ENCODE measurements at regions not wholly inside any gene's neighbourhood (a gene's known extent, or its start where the extent isn't known, plus 50 kb on each side); places are given as distances from the start of the nearest gene placed in this dataset.

DNA sequence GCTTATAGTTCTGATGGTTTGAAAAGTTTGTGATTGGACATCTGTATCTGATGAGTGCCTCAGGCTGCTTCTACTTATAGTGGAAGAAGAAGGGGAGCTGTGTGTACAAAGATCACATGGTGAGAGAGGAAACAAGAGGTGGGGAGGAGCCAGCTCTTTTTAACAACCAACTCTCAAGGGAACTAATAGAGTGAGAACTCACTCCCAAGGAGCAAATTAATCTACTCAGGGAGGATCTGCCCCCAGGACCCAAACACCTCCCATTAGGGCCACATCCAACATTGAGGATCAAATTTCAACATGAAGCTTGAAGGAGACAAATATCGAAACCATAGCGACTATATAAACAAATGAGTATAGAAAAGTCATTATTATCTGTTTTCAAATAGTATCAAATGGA is 64.7 kb upstream of the PRLR start:
- H3K4me1 ChIP-seq = no peaks in the 10 kb centered on the region
- DNase-seq (ENCODE audit: extremely low spot score in 2 of 2) = no peak
- H3K36me3 ChIP-seq = no peaks in the 10 kb centered on the region
- H3K4me3 ChIP-seq = no peak overlapping the region
- TF ChIP-seq POLR2AphosphoS5 (IDR thresholded peaks at IDR 0.05; ENCODE audit: insufficient read depth in 1 of 2, low read depth in 1 of 2) (no peak), POLR2A (IDR thresholded peaks at IDR 0.05) (no peak)
- TF ChIP-seq, protein P1, sequence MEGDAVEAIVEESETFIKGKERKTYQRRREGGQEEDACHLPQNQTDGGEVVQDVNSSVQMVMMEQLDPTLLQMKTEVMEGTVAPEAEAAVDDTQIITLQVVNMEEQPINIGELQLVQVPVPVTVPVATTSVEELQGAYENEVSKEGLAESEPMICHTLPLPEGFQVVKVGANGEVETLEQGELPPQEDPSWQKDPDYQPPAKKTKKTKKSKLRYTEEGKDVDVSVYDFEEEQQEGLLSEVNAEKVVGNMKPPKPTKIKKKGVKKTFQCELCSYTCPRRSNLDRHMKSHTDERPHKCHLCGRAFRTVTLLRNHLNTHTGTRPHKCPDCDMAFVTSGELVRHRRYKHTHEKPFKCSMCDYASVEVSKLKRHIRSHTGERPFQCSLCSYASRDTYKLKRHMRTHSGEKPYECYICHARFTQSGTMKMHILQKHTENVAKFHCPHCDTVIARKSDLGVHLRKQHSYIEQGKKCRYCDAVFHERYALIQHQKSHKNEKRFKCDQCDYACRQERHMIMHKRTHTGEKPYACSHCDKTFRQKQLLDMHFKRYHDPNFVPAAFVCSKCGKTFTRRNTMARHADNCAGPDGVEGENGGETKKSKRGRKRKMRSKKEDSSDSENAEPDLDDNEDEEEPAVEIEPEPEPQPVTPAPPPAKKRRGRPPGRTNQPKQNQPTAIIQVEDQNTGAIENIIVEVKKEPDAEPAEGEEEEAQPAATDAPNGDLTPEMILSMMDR (IDR thresholded peaks at IDR 0.05) = no peak
- no peaks in the 10 kb centered on the region for H3K9me3 ChIP-seq
- intact Hi-C loops (cut with DNase I) = no loop called here
- H3K27me3 ChIP-seq = no peaks in the 10 kb centered on the region
- H3K27ac ChIP-seq = no peak overlapping the region

DNA sequence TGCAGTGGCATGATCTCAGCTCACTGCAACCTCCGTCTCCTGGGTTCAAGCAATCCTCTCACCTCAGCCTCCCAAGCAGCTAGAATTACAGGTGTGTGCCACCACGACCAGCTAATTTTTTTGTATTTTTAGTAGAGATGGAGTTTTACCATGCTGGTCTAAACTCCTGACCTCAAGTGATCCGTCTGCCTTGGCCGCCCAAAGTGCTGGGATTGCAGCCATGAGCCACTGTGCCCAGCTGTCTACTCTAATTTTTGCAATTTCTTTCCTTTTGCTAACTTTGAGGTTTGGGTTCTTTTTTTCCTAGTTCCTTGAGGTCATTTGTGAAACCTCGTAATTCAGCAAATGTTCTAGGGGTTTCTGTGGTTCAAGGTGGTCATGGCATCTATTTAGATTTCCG is 63.7 kb upstream of the PRLR start:
- intact Hi-C loops (cut with DNase I) = no loop called here
- Histone ChIP-seq H3K27me3 (no peaks in the 10 kb centered on the region), H3K27ac (no peak overlapping the region), H3K4me3 (no peak overlapping the region), H3K4me1 (no peaks in the 10 kb centered on the region), H3K36me3 (no peaks in the 10 kb centered on the region), H3K9me3 (no peaks in the 10 kb centered on the region)
- TF ChIP-seq, protein P1 (IDR thresholded peaks at IDR 0.05) = no peak
- TF ChIP-seq POLR2A (IDR thresholded peaks at IDR 0.05) = no peak
- TF ChIP-seq POLR2AphosphoS5 (IDR thresholded peaks at IDR 0.05; ENCODE audit: insufficient read depth in 1 of 2, low read depth in 1 of 2) = no peak
- DNase-seq (ENCODE audit: extremely low spot score in 2 of 2) = no peak

DNA sequence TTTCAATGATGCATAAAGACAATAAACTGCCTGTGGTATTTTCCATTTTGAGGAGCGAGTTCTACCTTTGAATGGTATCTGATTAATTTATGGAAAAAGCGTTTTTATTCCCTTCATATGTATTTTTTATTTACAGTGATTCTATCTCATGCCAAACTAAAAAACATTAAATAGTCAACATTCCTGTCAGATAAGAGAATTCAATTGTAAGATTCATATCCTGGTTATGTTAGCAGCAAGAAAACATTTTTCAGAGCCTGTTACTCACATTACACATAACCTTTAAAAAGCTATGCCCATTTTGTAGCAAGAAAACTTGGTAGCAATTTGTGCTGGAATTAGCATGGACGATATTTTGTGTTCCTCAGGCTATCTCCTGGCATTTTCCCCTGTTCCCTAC is 55.1 kb upstream of the PRLR start:
- DNase-seq (ENCODE audit: extremely low spot score in 2 of 2) = no peak
- TF ChIP-seq POLR2AphosphoS5 (IDR thresholded peaks at IDR 0.05; ENCODE audit: insufficient read depth in 1 of 2, low read depth in 1 of 2) = no peak
- TF ChIP-seq POLR2A (IDR thresholded peaks at IDR 0.05) = no peak
- TF ChIP-seq, protein P1 (IDR thresholded peaks at IDR 0.05) = no peak
- Histone ChIP-seq H3K4me3 (no peak overlapping the region), H3K36me3 (no peaks in the 10 kb centered on the region), H3K9me3 (no peaks in the 10 kb centered on the region), H3K27me3 (no peaks in the 10 kb centered on the region), H3K4me1 (no peaks in the 10 kb centered on the region), H3K27ac (no peak overlapping the region)
- intact Hi-C loops (cut with DNase I) = no loop called here

DNA sequence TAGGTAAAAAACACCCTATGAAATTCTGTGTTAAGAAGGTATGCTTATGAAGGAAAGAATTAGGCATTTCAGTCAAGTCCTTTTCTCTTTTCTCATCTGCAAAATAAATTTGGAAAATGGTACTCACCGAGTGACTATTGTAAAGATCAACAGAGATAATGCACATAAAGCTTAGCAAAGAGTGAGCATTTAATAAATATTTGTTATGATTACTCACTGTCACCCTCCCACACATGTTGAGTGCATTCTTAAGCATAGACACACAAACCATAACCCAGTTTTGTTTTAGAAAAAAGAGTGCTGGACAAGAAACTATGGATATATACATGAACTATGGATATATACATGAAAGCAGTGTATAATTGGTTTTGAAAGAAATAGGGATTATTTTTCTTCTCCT is 54.7 kb upstream of the PRLR start:
- intact Hi-C loops (cut with DNase I) = no loop called here
- H3K4me3 ChIP-seq = no peak overlapping the region
- no peaks in the 10 kb centered on the region for H3K9me3 ChIP-seq
- H3K27ac ChIP-seq = no peak overlapping the region
- H3K27me3 ChIP-seq = no peaks in the 10 kb centered on the region
- no peak for DNase-seq (ENCODE audit: extremely low spot score in 2 of 2)
- no peaks in the 10 kb centered on the region for H3K36me3 ChIP-seq
- TF ChIP-seq, protein P1 (IDR thresholded peaks at IDR 0.05) = no peak
- TF ChIP-seq POLR2A (IDR thresholded peaks at IDR 0.05) = no peak
- no peak for TF ChIP-seq POLR2AphosphoS5 (IDR thresholded peaks at IDR 0.05; ENCODE audit: insufficient read depth in 1 of 2, low read depth in 1 of 2)
- H3K4me1 ChIP-seq = no peaks in the 10 kb centered on the region

DNA sequence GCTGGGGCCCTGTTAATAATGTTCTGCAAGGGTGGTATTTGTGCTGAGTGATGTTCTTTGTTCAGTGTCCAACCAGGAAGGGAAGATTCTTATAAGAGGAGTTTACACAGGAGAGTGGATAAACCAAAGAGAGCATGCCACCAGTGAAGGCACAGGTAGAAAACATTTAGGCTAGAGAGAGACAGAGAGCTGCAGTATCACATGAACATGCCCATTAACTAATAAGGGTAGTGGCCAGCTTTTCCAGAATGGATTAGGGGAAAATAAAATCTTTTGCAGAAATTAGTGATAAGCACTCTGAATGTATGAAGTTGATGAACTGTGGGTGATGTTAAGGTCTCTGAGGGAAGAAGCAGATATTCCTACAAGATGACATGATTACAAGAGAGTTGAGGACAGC is 54.1 kb upstream of the PRLR start:
- TF ChIP-seq POLR2AphosphoS5 (IDR thresholded peaks at IDR 0.05; ENCODE audit: insufficient read depth in 1 of 2, low read depth in 1 of 2) (no peak), POLR2A (IDR thresholded peaks at IDR 0.05) (no peak)
- TF ChIP-seq, protein P1 (IDR thresholded peaks at IDR 0.05) = no peak
- Histone ChIP-seq H3K4me1 (no peaks in the 10 kb centered on the region), H3K9me3 (no peaks in the 10 kb centered on the region), H3K36me3 (no peaks in the 10 kb centered on the region), H3K27ac (no peak overlapping the region), H3K4me3 (no peak overlapping the region), H3K27me3 (no peaks in the 10 kb centered on the region)
- no peak for DNase-seq (ENCODE audit: extremely low spot score in 2 of 2)
- intact Hi-C loops (cut with DNase I) = no loop called here

Data from vagina (tissue), 2 donors.